Right renal cortex interstitium (tissue), 3 donors: ENCODE measurements at regions not wholly inside any gene's neighbourhood (a gene's known extent, or its start where the extent isn't known, plus 50 kb on each side); places are given as distances from the start of the nearest gene placed in this dataset.
"Not testable (repeated sequence)": the region's sequence is repeated elsewhere in the genome, so short reads cannot be mapped to it uniquely, and the experiment has no call there.

ENCODE experiments used
- DNase-seq, 3 donors: peaks; one replicate each; pipeline ENCODE4 v3.0.0-alpha.2; 2013; ENCODE audit warnings: low read depth in 3 of 3, low spot score in 2 of 3

- DNase-seq, result no peak
Measured at GRCh38 chr1:214859647-214860046, 222.9 kb upstream of the KCNK2 start.

- no peak for DNase-seq
Measured at GRCh38 chr1:214861615-214862014, 220.9 kb upstream of the KCNK2 start.

- DNase-seq, result no peak
Measured at GRCh38 chr1:214862421-214862820, 220.1 kb upstream of the KCNK2 start.

- no peak for DNase-seq
Measured at GRCh38 chr1:214864896-214865688, 217.4 kb upstream of the KCNK2 start.

DNA sequence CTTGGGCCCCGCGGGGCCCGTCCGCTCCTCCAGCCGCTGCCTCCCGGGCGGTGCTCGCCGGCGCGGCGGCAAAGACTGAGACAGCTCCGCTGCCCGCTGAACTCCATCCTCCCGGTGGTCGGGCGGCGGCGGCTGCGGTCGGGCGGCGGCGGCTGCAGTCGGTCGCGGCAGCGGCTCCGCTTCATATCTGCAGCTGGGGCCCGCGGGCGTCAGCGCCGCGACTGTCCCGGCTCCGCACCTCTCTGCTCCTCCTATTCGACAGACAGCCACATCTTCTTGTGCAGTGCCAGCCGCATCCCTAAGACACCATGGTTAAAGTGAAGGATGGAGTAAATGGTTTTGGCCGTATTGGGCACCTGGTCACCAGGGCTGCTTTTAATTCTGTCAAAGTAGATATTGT is 212.1 kb upstream of the KCNK2 start:
- not testable (repeated sequence) for DNase-seq

DNA sequence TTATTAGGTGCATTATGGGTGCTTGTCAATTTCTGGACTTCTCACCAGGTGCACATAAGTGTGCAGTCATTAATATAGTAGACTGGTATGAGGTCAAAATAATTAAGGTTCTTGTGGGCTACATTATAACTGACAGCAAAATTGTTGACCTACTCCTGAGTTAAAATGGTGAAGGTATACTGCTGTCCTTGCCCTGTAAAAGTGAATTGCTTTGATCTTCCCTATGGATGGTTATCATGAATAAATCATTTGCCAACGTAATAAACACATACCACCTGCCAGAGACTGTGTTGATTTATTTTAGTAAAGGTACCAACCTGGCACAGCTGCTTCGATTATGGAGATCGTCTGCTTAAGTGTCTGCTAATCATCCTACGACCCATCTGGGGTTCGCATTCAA is 201.6 kb upstream of the KCNK2 start:
- no peak for DNase-seq

GRCh38 chr1:214882616-214883015 is 199.9 kb upstream of the KCNK2 start:
- DNase-seq, result no peak

GRCh38 chr1:214895011-214895600 is 187.4 kb upstream of the KCNK2 start:
- no peak for DNase-seq

DNA sequence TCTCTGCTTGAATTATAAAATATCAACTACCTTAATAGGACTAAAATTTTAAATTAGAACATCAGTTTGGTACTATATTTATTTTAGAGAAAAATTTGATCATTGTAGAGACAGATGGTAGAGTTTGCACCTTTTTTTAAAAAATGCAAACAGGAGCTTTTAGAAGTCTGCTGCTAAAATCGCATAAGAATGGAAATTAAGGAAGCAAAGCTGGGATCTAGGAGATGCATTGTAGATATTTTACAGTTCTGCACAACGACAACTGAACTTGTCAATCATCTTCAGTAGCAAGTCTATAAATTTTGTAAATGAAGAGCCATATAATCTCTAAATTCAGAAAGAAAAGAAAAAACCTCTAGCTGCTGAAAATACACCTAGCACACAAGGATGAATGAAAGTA is 185.6 kb upstream of the KCNK2 start:
- DNase-seq, result no peak

GRCh38 chr1:214897581-214897980 is 185.0 kb upstream of the KCNK2 start:
- no peak for DNase-seq

DNA sequence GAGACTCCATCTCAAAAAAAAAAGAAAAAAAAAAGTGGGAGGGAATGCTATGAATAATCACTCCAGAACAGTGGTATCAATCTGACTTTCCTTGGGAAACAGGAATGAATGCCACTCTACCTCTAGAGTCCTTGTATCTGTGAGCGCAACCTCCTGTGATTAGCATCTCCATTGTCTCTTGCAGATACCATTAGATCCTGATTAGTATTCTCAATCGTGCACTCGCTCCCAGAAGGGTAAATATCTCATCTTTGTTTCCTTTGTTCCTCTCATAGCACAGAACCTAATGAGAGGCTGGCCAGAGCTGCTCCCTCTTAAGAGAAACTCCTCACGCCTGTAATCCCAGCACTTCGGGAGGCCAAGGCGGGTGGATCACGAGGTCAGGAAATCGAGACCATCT is 184.4 kb upstream of the KCNK2 start:
- no peak for DNase-seq

DNA sequence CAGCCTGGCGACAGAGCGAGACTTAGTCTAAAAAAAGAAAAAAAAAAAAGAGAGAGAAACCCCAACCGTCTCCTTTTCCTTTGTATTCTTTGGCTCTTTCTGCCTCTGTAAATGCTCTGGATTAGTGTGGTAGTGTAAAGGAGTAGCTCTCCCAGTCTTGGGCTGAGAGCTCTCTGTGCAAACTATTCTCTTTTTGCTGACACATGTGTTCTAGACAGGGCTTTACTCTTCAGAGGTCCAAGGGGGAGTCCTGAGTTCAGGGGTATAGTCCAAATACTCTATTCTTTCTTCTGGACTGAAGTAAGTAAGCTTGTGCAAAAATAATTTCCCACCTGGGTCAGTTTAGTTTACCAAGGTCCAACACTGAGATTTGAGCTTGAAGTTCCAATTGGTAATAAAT is 183.8 kb upstream of the KCNK2 start:
- DNase-seq, result no peak

DNA sequence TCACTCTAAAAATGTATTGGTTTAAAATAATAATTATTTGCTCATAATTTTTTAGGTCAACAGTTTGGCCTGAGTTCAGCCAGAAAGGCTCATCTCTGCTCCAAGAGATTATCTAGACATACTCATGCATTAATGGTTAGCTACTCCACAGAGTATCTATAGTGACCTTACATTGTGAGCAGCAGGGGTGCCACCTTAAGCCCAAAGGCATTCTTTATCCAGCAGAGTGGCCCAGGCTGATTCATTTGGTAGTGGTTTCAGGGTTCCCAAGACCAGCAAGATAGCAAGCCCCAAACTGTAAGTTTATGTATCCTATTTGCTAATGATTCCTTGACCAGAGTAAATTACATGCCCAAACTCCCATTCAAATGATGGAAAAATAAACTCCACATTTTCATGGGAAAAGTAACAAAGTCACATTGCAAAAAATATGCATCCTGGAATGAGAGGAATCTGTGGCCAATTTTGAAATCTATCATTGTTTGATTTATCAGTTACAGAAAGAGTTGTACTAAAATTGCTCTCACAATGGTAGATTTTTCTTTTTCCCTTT is 182.6 kb upstream of the KCNK2 start:
- no peak for DNase-seq

- no peak for DNase-seq
Measured at GRCh38 chr1:214900590-214900989, 181.9 kb upstream of the KCNK2 start.

DNA sequence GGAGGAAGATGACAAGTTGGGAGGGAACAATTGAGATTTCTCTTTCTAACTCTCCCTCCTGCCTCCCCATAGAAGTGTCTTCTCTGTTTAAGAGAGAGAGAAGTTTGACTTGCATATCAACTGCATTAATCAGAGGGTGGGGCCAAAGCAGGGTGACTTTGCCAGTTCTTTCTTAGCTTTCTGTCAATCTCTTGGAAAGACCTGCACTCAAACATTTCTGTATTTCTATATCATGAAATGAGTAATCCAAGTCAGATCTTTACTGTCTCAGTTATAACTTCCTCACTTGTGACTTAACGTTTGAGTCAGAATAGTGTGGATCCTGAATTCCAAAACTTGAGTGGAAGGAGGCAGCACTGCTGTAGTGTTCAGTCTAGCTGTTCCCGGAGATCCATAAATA is 180.8 kb upstream of the KCNK2 start:
- no peak for DNase-seq

DNA sequence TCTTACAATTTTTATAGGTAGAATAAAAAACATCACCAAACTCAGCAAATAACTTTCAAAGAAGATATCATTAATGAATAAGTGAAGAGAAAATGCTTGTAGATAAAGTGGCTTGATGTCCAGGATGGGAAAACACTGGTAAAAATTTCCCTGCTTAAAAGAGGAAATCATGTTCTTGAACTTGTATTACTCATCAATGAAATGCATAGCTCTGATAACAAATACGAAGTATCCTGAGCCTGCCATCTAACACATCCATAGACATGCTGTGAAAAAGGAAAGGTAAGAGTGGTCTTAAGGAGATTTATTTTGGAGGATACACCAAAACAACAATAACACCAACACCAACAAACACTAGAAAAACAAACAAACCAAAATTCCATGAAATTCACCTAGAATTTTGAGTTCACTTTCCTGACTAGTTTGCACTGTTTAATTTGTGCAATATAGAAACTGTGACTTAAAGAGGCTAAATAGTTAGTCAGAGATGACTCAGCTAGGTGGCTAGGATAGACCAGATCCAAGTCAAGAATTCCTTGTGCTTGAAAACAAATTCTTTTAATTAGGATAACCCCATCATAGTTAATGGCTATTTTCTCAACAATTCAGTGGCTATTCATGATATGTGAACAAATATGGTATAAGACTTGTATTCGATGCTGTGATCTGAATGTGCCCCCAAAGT is 179.8 kb upstream of the KCNK2 start:
- no peak for DNase-seq

- DNase-seq, result no peak
Measured at GRCh38 chr1:214912127-214912526, 170.4 kb upstream of the KCNK2 start.

DNA sequence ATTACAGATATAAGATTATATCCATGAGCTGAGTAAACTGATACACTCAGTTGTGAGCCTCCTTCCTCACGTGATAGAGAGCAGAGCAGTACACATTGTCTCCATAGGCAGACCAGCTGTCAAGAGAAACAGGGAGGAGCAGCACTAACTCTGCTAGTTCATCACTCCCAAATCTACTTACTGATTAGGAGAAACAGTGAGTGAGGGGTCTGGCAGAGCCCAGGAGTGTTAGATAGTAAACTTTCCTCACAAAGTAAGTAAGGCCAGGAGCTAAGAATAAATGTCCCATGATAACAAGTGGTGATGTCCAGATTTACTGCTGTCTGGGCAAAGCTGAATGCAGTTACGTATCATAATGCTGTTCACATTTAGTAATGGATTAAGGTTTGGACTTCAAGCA is 168.6 kb upstream of the KCNK2 start:
- DNase-seq, result no peak

DNA sequence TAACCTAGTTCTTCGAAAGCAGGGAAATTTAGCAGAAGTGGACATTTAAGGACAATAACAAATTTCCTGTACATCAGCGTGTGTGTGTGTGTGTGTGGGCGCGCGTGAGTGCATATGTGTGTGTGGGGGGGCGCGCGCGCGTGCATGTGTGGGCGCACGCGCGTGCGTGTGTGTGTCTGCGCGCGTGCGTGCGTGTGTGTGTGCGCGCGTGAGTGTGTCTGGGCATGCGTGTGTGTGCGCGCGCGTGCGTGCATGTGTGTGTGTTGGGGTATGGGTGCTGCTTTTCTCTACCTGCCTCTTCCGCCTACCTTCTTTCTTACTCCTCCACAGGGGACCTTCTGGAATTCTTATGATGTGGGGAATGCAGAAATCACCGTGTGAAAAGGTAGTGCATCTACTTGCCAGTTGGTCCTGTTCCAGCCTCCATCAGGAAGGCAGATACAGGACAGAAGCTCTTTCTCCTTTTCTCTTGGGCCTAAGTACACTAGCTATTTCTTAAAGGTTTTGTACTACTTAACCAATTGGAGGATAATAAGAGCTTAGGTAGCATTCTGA is 165.4 kb upstream of the KCNK2 start:
- DNase-seq, result no peak

GRCh38 chr1:214918745-214919144 is 163.8 kb upstream of the KCNK2 start:
- DNase-seq, result no peak

DNA sequence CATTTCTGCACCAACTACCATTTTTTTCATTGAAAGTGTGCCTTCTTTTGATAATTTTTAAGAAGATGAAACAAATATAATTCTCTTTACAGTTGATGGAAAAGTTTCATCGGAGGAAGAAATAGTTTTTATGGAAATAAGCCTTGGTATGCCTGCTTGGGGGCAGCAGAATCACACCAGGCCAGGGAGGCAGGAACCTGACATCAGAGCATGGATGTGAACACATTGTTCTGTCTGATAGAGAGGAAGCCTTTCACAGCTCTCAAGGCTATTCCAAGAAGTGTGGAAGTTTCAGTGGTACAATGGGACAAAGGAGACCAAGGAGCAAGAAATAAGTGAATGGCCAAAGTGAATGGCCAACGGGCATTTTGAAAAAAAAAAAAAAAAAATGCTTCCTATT is 162.2 kb upstream of the KCNK2 start:
- DNase-seq, result no peak
